ENCODE measurements at regions not wholly inside any gene's neighbourhood (a gene's known extent, or its start where the extent isn't known, plus 50 kb on each side); places are given as distances from the start of the nearest gene placed in this dataset.

DNA sequence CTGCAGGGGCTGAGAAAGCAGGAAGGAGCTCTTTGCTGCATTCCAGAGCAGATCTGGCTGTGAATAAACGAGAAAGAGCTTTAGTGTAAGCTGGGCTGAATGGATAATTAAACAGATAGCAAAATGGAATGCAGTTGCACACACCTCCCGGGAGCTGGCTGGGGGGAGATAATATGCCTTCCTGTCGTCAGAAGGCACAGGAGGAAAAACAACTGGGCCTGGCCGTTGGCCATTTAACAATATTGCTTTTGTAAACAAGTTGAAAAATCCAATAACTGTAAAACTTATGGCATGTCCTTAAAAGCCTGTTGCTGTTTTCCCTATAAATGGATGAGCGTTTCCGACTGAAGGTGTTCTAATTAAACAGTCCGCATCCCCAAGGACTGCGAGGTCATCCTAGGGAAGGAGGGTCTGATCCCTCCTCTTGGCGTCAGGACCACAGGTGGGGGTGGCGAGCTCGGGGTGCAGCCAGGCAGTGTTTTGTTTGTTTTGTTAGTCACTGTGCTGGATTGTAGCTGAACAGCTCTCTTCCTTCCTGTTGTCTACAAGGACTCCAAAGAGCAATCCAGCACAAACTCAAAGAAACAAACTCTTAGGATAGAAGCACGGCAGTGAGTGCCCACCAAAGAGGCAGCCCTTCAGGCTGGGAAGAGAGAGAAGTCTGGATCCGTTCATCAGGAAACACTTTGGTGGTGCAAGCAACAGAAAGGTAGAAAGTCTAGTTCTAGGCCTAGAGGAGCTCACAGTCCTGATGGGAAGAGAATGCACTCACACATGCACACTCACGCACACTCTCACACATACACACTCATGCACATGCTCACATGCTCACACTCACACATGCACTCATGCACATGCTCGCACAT is 133.4 kb upstream of the SMAD3 start:
- Histone ChIP-seq H3K27ac (ENCODE audit: insufficient read depth, low read length, poor library complexity, severe bottlenecking) (no peak overlapping the region), H3K4me1 (ENCODE audit: control insufficient read depth, insufficient read depth, low read length, poor library complexity, severe bottlenecking) (no peaks in the 10 kb centered on the region)

GRCh38 chr15:66932634-66933024 is 132.8 kb upstream of the SMAD3 start:
- H3K27ac ChIP-seq (ENCODE audit: insufficient read depth, low read length, poor library complexity, severe bottlenecking): no peak overlapping the region
- H3K4me1 ChIP-seq (ENCODE audit: control insufficient read depth, insufficient read depth, low read length, poor library complexity, severe bottlenecking): no peaks in the 10 kb centered on the region
- no peaks in the 10 kb centered on the region for H3K36me3 ChIP-seq (ENCODE audit: control insufficient read depth, insufficient read depth, low read length)
- H3K9me3 ChIP-seq (ENCODE audit: control insufficient read depth, low read length): no peaks in the 10 kb centered on the region
- H3K27me3 ChIP-seq (replicated peaks; ENCODE audit: control insufficient read depth, insufficient read depth, low read length, poor library complexity, severe bottlenecking): no peaks in the 10 kb centered on the region
- no peak overlapping the region for H3K4me3 ChIP-seq (ENCODE audit: insufficient read depth, low read depth, low read length, poor library complexity, severe bottlenecking)
- DNase-seq: no peak

More for the DNA sequence above, 133.4 kb upstream of the SMAD3 start:
- Histone ChIP-seq H3K27me3 (replicated peaks; ENCODE audit: control insufficient read depth, insufficient read depth, low read length, poor library complexity, severe bottlenecking) (no peaks in the 10 kb centered on the region), H3K9me3 (ENCODE audit: control insufficient read depth, low read length) (no peaks in the 10 kb centered on the region), H3K4me3 (ENCODE audit: insufficient read depth, low read depth, low read length, poor library complexity, severe bottlenecking) (no peak overlapping the region), H3K36me3 (ENCODE audit: control insufficient read depth, insufficient read depth, low read length) (no peaks in the 10 kb centered on the region)
- no peak for DNase-seq

DNA sequence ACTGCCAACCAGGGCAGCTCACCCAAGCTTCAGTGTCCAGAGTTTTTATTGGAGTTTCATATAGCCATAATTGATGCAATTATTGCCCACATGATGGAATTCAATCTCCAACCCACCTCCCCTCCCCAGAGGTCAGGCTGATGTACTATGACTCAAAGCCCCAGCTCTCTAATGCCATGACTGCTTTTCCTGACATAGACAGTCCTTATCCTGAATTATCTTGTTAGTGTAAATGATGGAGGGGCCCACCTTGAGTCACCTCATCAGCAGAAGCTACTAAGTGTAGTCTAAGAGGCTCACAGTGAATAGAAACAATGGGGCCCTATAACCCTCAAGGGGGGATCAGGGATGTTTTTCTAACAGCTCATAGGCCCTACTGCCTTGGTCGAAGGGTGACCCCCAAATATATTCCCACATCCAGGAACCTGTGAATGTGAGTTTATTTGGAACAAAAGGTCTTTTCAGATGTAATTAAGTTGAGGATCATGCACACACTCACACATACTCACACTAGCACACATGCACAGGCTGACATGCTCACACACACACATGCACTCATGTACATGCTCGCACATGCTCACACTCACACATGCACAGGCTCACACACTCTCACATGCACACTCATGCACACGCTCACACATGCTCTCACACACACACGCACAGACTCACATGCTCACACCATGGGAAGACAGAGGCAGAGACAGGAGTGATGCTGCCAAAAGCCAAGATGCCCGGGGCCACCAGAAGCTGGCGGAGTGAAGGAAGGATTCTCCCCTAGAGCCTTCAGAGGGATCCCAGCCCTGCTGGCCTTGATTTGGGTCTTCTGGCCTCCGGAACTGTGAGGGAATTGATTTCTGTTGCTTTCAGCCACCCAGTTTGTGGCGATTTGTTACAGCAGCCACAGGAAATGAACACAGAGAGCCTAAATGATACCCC is 131.2 kb upstream of the SMAD3 start:
- Histone ChIP-seq H3K27ac (ENCODE audit: insufficient read depth, low read length, poor library complexity, severe bottlenecking) (no peak overlapping the region), H3K36me3 (ENCODE audit: control insufficient read depth, insufficient read depth, low read length) (no peaks in the 10 kb centered on the region), H3K4me3 (ENCODE audit: insufficient read depth, low read depth, low read length, poor library complexity, severe bottlenecking) (no peak overlapping the region), H3K27me3 (replicated peaks; ENCODE audit: control insufficient read depth, insufficient read depth, low read length, poor library complexity, severe bottlenecking) (no peaks in the 10 kb centered on the region), H3K4me1 (ENCODE audit: control insufficient read depth, insufficient read depth, low read length, poor library complexity, severe bottlenecking) (no peaks in the 10 kb centered on the region), H3K9me3 (ENCODE audit: control insufficient read depth, low read length) (no peaks in the 10 kb centered on the region)
- DNase-seq: no peak

DNA sequence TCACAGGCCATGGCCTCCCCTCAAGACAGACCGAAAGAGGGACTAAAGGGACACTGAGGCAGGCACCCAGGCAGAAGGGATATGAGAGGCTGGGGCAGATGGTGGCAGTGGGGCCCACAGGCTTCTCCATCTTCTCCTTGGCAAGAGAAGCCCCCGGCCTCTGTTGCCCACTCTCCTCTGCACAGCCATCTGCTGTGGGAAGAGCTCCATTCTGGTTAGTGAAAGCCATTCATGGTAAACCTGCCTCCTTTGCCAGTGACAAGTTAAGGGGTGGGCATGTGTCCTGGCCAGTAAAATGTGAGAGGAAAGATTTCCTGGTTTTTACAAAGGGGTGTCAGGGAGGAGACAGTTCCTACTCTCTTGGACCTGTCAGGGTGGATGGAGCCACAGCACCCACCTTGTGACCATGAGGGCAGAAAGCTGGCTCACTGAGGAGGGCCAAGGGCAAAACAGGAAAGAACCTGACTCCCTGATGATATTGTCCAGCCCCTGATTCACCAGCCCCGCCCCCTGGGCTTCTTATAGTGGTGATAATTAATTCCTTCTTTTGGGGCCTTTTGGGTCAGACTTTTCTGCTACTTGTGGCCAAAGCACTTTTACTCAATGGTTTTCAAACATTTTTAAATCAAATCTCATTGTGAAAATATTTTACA is 130.4 kb upstream of the SMAD3 start:
- Histone ChIP-seq H3K9me3 (ENCODE audit: control insufficient read depth, low read length) (no peaks in the 10 kb centered on the region), H3K4me3 (ENCODE audit: insufficient read depth, low read depth, low read length, poor library complexity, severe bottlenecking) (no peak overlapping the region), H3K27me3 (replicated peaks; ENCODE audit: control insufficient read depth, insufficient read depth, low read length, poor library complexity, severe bottlenecking) (no peaks in the 10 kb centered on the region), H3K27ac (ENCODE audit: insufficient read depth, low read length, poor library complexity, severe bottlenecking) (no peak overlapping the region), H3K36me3 (ENCODE audit: control insufficient read depth, insufficient read depth, low read length) (no peaks in the 10 kb centered on the region), H3K4me1 (ENCODE audit: control insufficient read depth, insufficient read depth, low read length, poor library complexity, severe bottlenecking) (no peaks in the 10 kb centered on the region)
- DNase-seq: no peak

GRCh38 chr15:66935688-66936087 is 129.7 kb upstream of the SMAD3 start:
- H3K27me3 ChIP-seq (replicated peaks; ENCODE audit: control insufficient read depth, insufficient read depth, low read length, poor library complexity, severe bottlenecking): no peaks in the 10 kb centered on the region
- H3K9me3 ChIP-seq (ENCODE audit: control insufficient read depth, low read length): no peaks in the 10 kb centered on the region
- no peak overlapping the region for H3K27ac ChIP-seq (ENCODE audit: insufficient read depth, low read length, poor library complexity, severe bottlenecking)
- no peaks in the 10 kb centered on the region for H3K36me3 ChIP-seq (ENCODE audit: control insufficient read depth, insufficient read depth, low read length)
- no peak overlapping the region for H3K4me3 ChIP-seq (ENCODE audit: insufficient read depth, low read depth, low read length, poor library complexity, severe bottlenecking)
- H3K4me1 ChIP-seq (ENCODE audit: control insufficient read depth, insufficient read depth, low read length, poor library complexity, severe bottlenecking): no peaks in the 10 kb centered on the region
- no peak for DNase-seq

- Histone ChIP-seq H3K27me3 (replicated peaks; ENCODE audit: control insufficient read depth, insufficient read depth, low read length, poor library complexity, severe bottlenecking) (no peaks in the 10 kb centered on the region), H3K36me3 (ENCODE audit: control insufficient read depth, insufficient read depth, low read length) (no peaks in the 10 kb centered on the region), H3K4me3 (ENCODE audit: insufficient read depth, low read depth, low read length, poor library complexity, severe bottlenecking) (no peak overlapping the region), H3K4me1 (ENCODE audit: control insufficient read depth, insufficient read depth, low read length, poor library complexity, severe bottlenecking) (no peaks in the 10 kb centered on the region), H3K27ac (ENCODE audit: insufficient read depth, low read length, poor library complexity, severe bottlenecking) (no peak overlapping the region), H3K9me3 (ENCODE audit: control insufficient read depth, low read length) (no peaks in the 10 kb centered on the region)
- no peak for DNase-seq
These were observed 129.1 kb upstream of the SMAD3 start for GRCh38 chr15:66936109-66936860.

DNA sequence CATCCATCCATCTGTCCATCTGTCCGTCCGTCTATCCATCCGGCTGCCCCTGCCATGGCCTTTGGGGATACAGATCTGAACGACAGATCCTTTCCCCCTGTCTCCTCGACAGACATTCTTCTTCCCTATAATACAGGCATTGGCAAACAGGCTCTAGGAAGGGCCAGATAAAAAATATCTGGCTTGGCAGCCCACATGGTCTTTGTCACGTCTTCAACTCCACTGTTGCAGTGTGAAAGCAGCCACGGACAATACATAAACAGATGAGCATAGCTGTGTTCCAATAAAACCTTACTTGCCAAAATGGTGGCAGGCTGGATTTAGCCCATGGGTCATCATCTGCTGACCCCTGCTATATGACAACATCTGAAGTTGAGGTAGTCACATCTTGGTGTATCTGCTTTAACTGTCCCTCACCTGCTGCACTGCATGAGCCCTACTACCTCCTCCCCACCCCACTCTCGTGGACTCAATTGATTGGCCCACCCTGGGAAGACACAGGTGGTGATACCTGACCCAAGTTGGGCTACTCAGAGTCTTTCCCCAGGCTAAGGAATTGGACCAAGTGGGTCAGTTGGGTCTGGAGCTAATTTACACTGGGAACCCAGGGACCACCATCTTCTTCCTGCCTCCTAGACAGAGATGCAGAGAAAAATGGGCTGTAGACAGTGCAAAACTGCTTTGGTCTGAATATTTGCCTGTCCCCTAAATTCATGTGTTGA is 128.4 kb upstream of the SMAD3 start:
- Histone ChIP-seq H3K4me1 (ENCODE audit: control insufficient read depth, insufficient read depth, low read length, poor library complexity, severe bottlenecking) (no peaks in the 10 kb centered on the region), H3K27ac (ENCODE audit: insufficient read depth, low read length, poor library complexity, severe bottlenecking) (no peak overlapping the region)
- DNase-seq: no peak

DNA sequence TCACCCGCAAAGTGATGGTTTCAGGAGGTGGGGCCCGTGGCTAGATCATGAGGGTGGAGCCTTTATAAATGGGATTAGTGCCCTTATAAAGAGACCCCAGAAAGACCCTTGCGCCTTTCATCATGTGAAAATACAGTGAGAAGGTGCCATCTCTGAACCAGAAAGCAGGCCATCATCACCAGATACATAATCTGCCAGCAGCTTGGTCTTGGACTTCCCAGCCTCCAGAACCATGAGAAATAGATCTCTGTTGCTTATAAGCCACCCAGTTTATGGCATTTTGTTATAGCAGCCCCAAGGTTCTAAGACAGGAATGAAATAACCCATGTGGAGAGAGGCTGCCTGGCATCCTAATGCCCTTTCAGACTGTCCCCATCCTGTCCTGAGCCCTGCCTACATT is 127.8 kb upstream of the SMAD3 start:
- Histone ChIP-seq H3K4me1 (ENCODE audit: control insufficient read depth, insufficient read depth, low read length, poor library complexity, severe bottlenecking) (no peaks in the 10 kb centered on the region), H3K4me3 (ENCODE audit: insufficient read depth, low read depth, low read length, poor library complexity, severe bottlenecking) (no peak overlapping the region), H3K27ac (ENCODE audit: insufficient read depth, low read length, poor library complexity, severe bottlenecking) (no peak overlapping the region), H3K27me3 (replicated peaks; ENCODE audit: control insufficient read depth, insufficient read depth, low read length, poor library complexity, severe bottlenecking) (no peaks in the 10 kb centered on the region), H3K36me3 (ENCODE audit: control insufficient read depth, insufficient read depth, low read length) (no peaks in the 10 kb centered on the region), H3K9me3 (ENCODE audit: control insufficient read depth, low read length) (no peaks in the 10 kb centered on the region)
- no peak for DNase-seq

More for the DNA sequence above, 128.4 kb upstream of the SMAD3 start:
- no peaks in the 10 kb centered on the region for H3K27me3 ChIP-seq (replicated peaks; ENCODE audit: control insufficient read depth, insufficient read depth, low read length, poor library complexity, severe bottlenecking)
- H3K9me3 ChIP-seq (ENCODE audit: control insufficient read depth, low read length): no peaks in the 10 kb centered on the region
- no peak overlapping the region for H3K4me3 ChIP-seq (ENCODE audit: insufficient read depth, low read depth, low read length, poor library complexity, severe bottlenecking)
- H3K36me3 ChIP-seq (ENCODE audit: control insufficient read depth, insufficient read depth, low read length): no peaks in the 10 kb centered on the region
